Pancreas (tissue), 10 donors: ENCODE measurements at regions not wholly inside any gene's neighbourhood (a gene's known extent, or its start where the extent isn't known, plus 50 kb on each side); places are given as distances from the start of the nearest gene placed in this dataset.

ENCODE experiments used
- ATAC-seq, 4 donors: fragments of 200-7000 bp; cut with Tn5 transposase; one replicate each; pipeline versions ENCODE4 v1.8.0 to v1.9.1; 2020; ENCODE audit warnings: mild to moderate bottlenecking in 4 of 4, moderate library complexity in 4 of 4
- DNase-seq, 6 donors: peaks; one replicate each; pipeline ENCODE4 v3.0.0-alpha.2; 2020
- FAIRE-seq: peaks from 2 replicates; lab custom pipeline; 2012; peaks lifted over from hg19 to GRCh38; lab: Jason Lieb, UNC
- H3K27ac ChIP-seq, 4 donors: fragments of 200-600 bp; sonication (generic); 1 replicate in 3 of 4; 2 replicates in 1 of 4; pipeline versions ENCODE4 v1.5.0 to v1.8.0; 2020
- H3K27me3 ChIP-seq, 4 donors: fragments of 200-600 bp; one replicate each; pipeline ENCODE4 v1.8.0; 2021
- H3K36me3 ChIP-seq, 3 donors: fragments of 200-600 bp; sonication (generic) in 1 of 3; one replicate each; pipeline versions ENCODE4 v1.5.0 to v1.8.0; 2020 to 2021
- H3K4me1 ChIP-seq, 3 donors: fragments of 200-600 bp; one replicate each; pipeline ENCODE4 v1.8.0; 2021
- H3K4me3 ChIP-seq, 4 donors: fragments of 200-600 bp; sonication (generic) in 2 of 4; one replicate each; pipeline versions ENCODE4 v1.5.0 to v1.8.0; 2020 to 2021
- H3K9me3 ChIP-seq, 4 donors: fragments of 200-600 bp; one replicate each; pipeline ENCODE4 v1.8.0; 2021
- CTCF ChIP-seq, 4 donors: fragments of 200-600 bp; sonication (generic) in 3 of 4; IDR thresholded peaks; one replicate each; pipeline versions ENCODE4 v1.5.0 to v1.8.0; 2021; ENCODE audit warnings: antibody characterized with exemption in 4 of 4
- WGBS, 2 donors: extraction: QIAGEN DNeasy Blood & Tissue Kit; methylation state at CpG; one replicate each; pipeline ENCODE4 v1.1.7; 2013; 5-methylcytosine and 5-hydroxymethylcytosine counted together
- intact Hi-C, 3 donors: fragments of 100-400 bp; cut with DNase I; formaldehyde crosslinking; loops; one replicate each; pipeline versions ENCODE4 v1.11.1 to v1.14.2; 2022
- donor health status: healthy with polysubstance abuse.
- donor health status: DM: no; HTN: no; CAD: no; lungs with moderate emphysema.
- donor health status: DM: no; HTN: no; CAD: no.
- donor health status: control.
- donor health status: control.
- donor health status: Bipolar disorder and iron deficiency.
- donor health status: DM: yes; HTN: yes; CAD: no.
- donor health status: DM: no; HTN: no; CAD: no.
- donor health status: DM: no; HTN: no; CAD: no.
- donor health status: DM: yes; HTN: yes; CAD: no.

DNA sequence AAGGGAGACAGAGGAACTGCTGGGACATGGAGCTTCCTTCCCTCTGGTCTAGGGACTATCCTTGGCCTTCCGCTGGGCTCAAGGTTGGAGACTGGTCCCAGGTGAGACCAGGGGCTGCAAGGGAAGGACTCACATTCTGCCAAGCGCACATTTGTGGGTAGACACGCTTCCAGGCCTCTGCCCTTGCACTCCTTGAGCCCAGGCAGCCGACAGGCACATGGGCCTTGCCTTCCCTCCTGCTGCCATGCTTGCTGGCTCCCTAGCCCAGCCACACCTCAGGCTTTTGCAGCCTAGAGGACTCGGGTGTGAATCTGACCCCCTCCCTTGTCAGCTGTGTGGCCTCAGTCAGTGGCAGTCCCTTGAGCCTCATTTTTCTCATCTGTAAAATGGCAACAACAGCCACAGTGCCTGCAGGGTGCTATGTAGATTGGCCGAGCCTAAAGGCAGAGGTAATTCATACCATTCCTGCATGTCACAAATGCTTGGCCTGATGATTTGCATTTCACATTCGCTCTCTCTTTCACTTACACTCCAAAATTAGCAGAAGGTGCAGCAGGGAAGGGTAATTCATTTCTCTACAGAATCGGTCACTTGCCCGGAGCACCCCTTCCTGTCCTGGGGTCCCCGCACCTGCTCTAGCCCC is 57.6 kb upstream of the NECTIN1 start:
- Histone ChIP-seq H3K4me1 (no peaks in the 10 kb centered on the region), H3K36me3 (no peaks in the 10 kb centered on the region), H3K27me3 (no peaks in the 10 kb centered on the region), H3K9me3 (no peaks in the 10 kb centered on the region), H3K27ac (no peak overlapping the region), H3K4me3 (no peak overlapping the region)
- intact Hi-C loops, result no loop called here
- no peak for TF ChIP-seq CTCF (IDR thresholded peaks at IDR 0.05)
- no peak for ATAC-seq
- WGBS, 2 donors, result 91 to 95% methylated on average over 9 to 10 of the region's 10 CpGs
- no peak for FAIRE-seq
- peak in 2 of 6 donors; percentile 36 to 37 for DNase-seq

DNA sequence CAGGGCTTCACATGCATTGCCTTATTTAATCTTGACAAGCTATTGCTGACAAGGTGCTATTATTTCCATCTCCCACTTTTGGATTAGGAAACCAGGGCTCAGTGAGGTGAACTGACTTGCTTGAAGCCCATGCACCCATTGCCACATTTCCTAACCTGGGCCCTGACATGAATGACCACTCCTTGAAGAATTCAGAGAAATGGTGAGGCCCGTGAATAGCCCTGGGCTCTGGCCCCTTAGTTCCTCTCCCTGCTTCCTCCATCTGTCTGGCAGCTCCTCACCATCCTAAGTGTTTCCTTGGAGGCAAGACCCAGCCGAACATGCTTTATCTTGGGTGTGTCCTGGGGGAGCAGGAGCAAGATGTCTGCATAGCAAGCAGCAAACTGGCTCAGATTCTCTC is 56.1 kb upstream of the NECTIN1 start:
- Histone ChIP-seq H3K4me1 (no peaks in the 10 kb centered on the region), H3K9me3 (no peaks in the 10 kb centered on the region), H3K36me3 (no peaks in the 10 kb centered on the region), H3K4me3 (no peak overlapping the region), H3K27me3 (no peaks in the 10 kb centered on the region), H3K27ac (no peak overlapping the region)
- ATAC-seq (no peak), DNase-seq (peak in 1 of 6 donors; percentile 6), FAIRE-seq (no peak)
- no peak for TF ChIP-seq CTCF (IDR thresholded peaks at IDR 0.05)
- 77 to 86% methylated on average over 2 of the region's 2 CpGs for WGBS, 2 donors
- intact Hi-C loops, result no loop called here

GRCh38 chr11:119784421-119784820 is 55.4 kb upstream of the NECTIN1 start:
- intact Hi-C loops, result no loop called here
- 94 to 97% methylated on average over 6 of the region's 6 CpGs for WGBS, 2 donors
- TF ChIP-seq CTCF (IDR thresholded peaks at IDR 0.05), result no peak

GRCh38 chr11:119783466-119784400 is 54.7 kb upstream of the NECTIN1 start:
- intact Hi-C loops, result no loop called here
- Histone ChIP-seq H3K9me3 (no peaks in the 10 kb centered on the region), H3K27ac (no peak overlapping the region), H3K4me3 (no peak overlapping the region), H3K4me1 (no peaks in the 10 kb centered on the region), H3K27me3 (no peaks in the 10 kb centered on the region), H3K36me3 (no peaks in the 10 kb centered on the region)
- WGBS, 2 donors, result 89 to 90% methylated on average over 8 of the region's 8 CpGs
- ATAC-seq, result no peak
- TF ChIP-seq CTCF (IDR thresholded peaks at IDR 0.05), result no peak
- no peak for FAIRE-seq
- peak in 1 of 6 donors; percentile 23 for DNase-seq

More at GRCh38 chr11:119784421-119784820, 55.4 kb upstream of the NECTIN1 start:
- no peak for ATAC-seq
- Histone ChIP-seq H3K9me3 (no peaks in the 10 kb centered on the region), H3K4me3 (no peak overlapping the region), H3K27ac (no peak overlapping the region), H3K36me3 (no peaks in the 10 kb centered on the region), H3K27me3 (no peaks in the 10 kb centered on the region), H3K4me1 (no peaks in the 10 kb centered on the region)
- DNase-seq, result peak in 1 of 6 donors; percentile 12
- no peak for FAIRE-seq
